CD4-positive, alpha-beta T cell treated with Interleukin-17A for 1 hour (primary cell): ENCODE measurements at regions not wholly inside any gene's neighbourhood (a gene's known extent, or its start where the extent isn't known, plus 50 kb on each side); places are given as distances from the start of the nearest gene placed in this dataset.
A peak's percentile ranks its signal among the peaks of the same experiment; 100 is the strongest.

Experiments
- DNase-seq: peaks from one replicate; pipeline ENCODE4 v3.0.0-alpha.2; 2020

- no peak for DNase-seq
These were observed 133.8 kb downstream of the TMEM38B start for GRCh38 chr9:105828171-105828570.

GRCh38 chr9:105828596-105829213, 134.4 kb downstream of the TMEM38B start:
- DNase-seq, result no peak

GRCh38 chr9:105830461-105830860, 136.1 kb downstream of the TMEM38B start:
- DNase-seq, result no peak

GRCh38 chr9:105832096-105832710, 137.9 kb downstream of the TMEM38B start:
- no peak for DNase-seq

GRCh38 chr9:105833271-105833975, 139.1 kb downstream of the TMEM38B start:
- no peak for DNase-seq

- DNase-seq, result no peak
These were observed 140.1 kb downstream of the TMEM38B start for GRCh38 chr9:105834404-105834803.

- DNase-seq, result no peak
These were observed 141.4 kb downstream of the TMEM38B start for GRCh38 chr9:105835721-105836120.

- no peak for DNase-seq
These were observed 142.8 kb downstream of the TMEM38B start for GRCh38 chr9:105836936-105837660.

- DNase-seq, result no peak
These were observed 147.2 kb downstream of the TMEM38B start for GRCh38 chr9:105841562-105841961.

- peak; percentile 25 for DNase-seq
These were observed 147.8 kb downstream of the TMEM38B start for GRCh38 chr9:105842023-105842644.

- DNase-seq, result no peak
These were observed 152.5 kb downstream of the TMEM38B start for GRCh38 chr9:105846825-105847224.

- no peak for DNase-seq
These were observed 156.6 kb downstream of the TMEM38B start for GRCh38 chr9:105850852-105851500.

GRCh38 chr9:105854026-105854782, 159.9 kb downstream of the TMEM38B start:
- no peak for DNase-seq

- no peak for DNase-seq
These were observed 160.7 kb downstream of the TMEM38B start for GRCh38 chr9:105854783-105855724.

- DNase-seq, result no peak
These were observed 161.6 kb downstream of the TMEM38B start for GRCh38 chr9:105855987-105856386.

GRCh38 chr9:105858006-105858690, 163.8 kb downstream of the TMEM38B start:
- DNase-seq, result peak; percentile 11

- DNase-seq, result peak; percentile 8
These were observed 164.5 kb downstream of the TMEM38B start for GRCh38 chr9:105858877-105859276.

GRCh38 chr9:105859428-105860091, 165.2 kb downstream of the TMEM38B start:
- DNase-seq, result no peak

- DNase-seq, result no peak
These were observed 166.2 kb downstream of the TMEM38B start for GRCh38 chr9:105860516-105860915.
